ENCODE measurements at regions not wholly inside any gene's neighbourhood (a gene's known extent, or its start where the extent isn't known, plus 50 kb on each side); places are given as distances from the start of the nearest gene placed in this dataset.

DNA sequence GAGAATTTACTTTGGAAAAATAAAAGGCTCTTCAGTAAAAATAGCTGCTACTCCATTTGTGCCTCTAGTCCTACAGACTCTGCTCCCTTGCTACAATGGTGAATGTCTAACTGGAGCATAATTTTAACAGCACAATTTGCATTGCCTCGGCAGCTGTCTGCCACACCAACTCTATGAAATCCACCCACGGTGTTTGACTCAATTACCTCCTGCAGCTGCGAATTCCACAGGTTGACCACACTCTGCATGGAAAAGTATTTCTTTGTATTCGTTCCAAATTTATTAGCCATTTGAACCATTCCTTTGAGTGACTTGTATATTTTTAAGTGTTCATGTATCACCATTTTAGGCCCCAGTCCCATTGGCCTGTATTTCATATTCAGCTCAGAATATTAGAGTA, 182.1 kb upstream of the CCDC68 start:
- Histone ChIP-seq H3K27me3 (no peaks in the 10 kb centered on the region), H3K36me3 (no peaks in the 10 kb centered on the region), H3K9me3 (no peaks in the 10 kb centered on the region), H3K4me1 (no peaks in the 10 kb centered on the region), H3K4me3 (replicated peaks in 1 of 3) (no peak overlapping the region), H3K27ac (no peak overlapping the region)
- TF ChIP-seq, protein P1, sequence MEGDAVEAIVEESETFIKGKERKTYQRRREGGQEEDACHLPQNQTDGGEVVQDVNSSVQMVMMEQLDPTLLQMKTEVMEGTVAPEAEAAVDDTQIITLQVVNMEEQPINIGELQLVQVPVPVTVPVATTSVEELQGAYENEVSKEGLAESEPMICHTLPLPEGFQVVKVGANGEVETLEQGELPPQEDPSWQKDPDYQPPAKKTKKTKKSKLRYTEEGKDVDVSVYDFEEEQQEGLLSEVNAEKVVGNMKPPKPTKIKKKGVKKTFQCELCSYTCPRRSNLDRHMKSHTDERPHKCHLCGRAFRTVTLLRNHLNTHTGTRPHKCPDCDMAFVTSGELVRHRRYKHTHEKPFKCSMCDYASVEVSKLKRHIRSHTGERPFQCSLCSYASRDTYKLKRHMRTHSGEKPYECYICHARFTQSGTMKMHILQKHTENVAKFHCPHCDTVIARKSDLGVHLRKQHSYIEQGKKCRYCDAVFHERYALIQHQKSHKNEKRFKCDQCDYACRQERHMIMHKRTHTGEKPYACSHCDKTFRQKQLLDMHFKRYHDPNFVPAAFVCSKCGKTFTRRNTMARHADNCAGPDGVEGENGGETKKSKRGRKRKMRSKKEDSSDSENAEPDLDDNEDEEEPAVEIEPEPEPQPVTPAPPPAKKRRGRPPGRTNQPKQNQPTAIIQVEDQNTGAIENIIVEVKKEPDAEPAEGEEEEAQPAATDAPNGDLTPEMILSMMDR (IDR thresholded peaks at IDR 0.05): no peak
- TF ChIP-seq POLR2A (IDR thresholded peaks at IDR 0.05): no peak
- WGBS, 2 donors: 89 to 96% methylated on average over 4 of the region's 4 CpGs
- DNase-seq: no peak
- intact Hi-C loops (cut with DNase I): no loop called here

DNA sequence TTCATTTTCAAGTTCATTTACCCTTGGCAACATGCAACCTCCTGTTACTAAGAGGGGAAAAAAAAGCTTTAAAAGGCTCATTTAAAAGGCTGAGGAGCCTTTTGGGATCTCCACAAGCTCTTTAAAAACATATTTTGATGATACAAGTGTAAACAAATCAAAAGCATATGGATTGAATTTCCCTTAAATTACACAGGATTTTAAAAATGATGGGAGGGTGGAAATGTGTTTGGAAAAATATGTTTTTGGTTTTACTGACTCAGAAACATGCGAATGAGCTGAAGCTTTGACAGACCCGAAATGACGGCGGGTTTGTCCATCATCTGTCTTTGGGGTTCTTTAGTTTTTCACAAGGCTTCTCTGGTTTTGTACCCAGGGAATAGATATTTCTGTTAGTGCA, 180.6 kb upstream of the CCDC68 start:
- no peak overlapping the region for H3K27ac ChIP-seq
- no peaks in the 10 kb centered on the region for H3K4me1 ChIP-seq
- no peak overlapping the region for H3K4me3 ChIP-seq (replicated peaks in 1 of 3)
- no peaks in the 10 kb centered on the region for H3K36me3 ChIP-seq
- no peaks in the 10 kb centered on the region for H3K9me3 ChIP-seq
- H3K27me3 ChIP-seq: no peaks in the 10 kb centered on the region
- 66 to 75% methylated on average over 4 of the region's 4 CpGs for WGBS, 2 donors
- intact Hi-C loops (cut with DNase I): no loop called here
- DNase-seq: no peak
- TF ChIP-seq POLR2A (IDR thresholded peaks at IDR 0.05): no peak
- TF ChIP-seq, protein P1 (IDR thresholded peaks at IDR 0.05): no peak

DNA sequence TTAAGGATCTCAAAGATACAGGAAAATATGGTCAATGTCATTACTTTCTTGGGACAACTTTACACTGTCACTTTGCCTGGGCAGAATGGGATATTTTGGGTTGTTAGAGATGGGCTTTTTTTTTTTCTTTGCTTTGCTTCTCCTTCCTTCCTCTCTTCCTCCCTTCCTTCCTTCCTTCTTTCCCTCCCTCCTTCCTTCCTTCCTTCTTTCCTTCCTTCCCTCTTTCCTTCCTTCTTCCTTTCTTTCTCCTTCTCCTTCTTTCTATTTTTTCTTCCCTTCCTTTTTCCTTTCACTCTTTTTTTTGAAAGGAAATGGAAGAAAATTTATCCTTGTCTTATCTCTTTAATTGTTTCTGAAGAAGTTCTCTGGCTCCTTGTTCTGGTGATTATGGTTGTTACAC, 180.0 kb upstream of the CCDC68 start:
- Histone ChIP-seq H3K27me3 (no peaks in the 10 kb centered on the region), H3K4me3 (replicated peaks in 1 of 3) (no peak overlapping the region), H3K4me1 (no peaks in the 10 kb centered on the region), H3K27ac (no peak overlapping the region), H3K9me3 (no peaks in the 10 kb centered on the region), H3K36me3 (no peaks in the 10 kb centered on the region)
- intact Hi-C loops (cut with DNase I): no loop called here
- no peak for DNase-seq
- TF ChIP-seq, protein P1 (IDR thresholded peaks at IDR 0.05): no peak
- TF ChIP-seq POLR2A (IDR thresholded peaks at IDR 0.05): no peak

DNA sequence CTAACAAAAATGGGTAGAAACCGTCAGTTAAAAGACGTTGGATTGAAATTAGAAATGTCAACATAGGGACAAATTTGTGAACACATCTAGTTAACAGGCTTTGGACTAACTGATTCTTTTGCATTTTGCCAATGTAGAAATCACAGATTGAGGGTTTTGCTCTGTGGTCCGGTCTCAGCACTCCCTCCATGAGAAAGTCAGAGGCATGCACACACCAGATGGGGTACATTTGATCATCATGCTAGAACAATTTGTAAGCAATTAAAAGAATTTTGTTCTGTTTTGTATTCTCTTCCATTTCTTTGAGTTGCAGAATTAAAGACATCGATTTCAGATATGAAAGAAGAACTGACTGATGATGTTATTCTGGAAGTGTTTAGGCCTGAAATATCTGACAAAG, 179.1 kb upstream of the CCDC68 start:
- 95 to 98% methylated on average over 4 of the region's 4 CpGs for WGBS, 2 donors
- intact Hi-C loops (cut with DNase I): no loop called here
- TF ChIP-seq POLR2A (IDR thresholded peaks at IDR 0.05): no peak
- TF ChIP-seq, protein P1 (IDR thresholded peaks at IDR 0.05): no peak

DNA sequence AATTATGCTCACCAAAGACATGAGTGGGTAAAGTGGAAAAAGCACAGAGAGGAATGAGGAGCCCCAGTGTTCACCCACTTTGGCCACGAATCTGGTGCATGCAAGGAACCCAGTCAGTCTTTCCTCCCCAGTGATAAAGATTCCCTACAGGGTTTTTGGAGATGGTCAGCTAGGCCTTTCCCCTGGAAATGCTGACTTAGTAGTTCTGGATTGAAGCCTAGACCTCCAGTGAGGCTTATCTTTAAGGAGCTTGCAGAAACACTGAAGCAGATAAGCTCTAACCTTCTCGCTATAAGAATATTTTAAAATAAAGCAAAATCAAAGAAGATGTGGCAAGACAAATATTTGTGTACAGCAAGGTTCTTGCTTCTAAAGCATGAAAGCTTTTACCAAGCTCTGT, 178.3 kb upstream of the CCDC68 start:
- H3K9me3 ChIP-seq: no peaks in the 10 kb centered on the region
- TF ChIP-seq, protein P1 (IDR thresholded peaks at IDR 0.05): no peak
- no peak for TF ChIP-seq POLR2A (IDR thresholded peaks at IDR 0.05)
- H3K27me3 ChIP-seq: no peaks in the 10 kb centered on the region
- WGBS, 2 donors: 93 to 98% methylated on average over 2 of the region's 2 CpGs
- intact Hi-C loops (cut with DNase I): no loop called here
- H3K4me1 ChIP-seq: no peaks in the 10 kb centered on the region
- no peaks in the 10 kb centered on the region for H3K36me3 ChIP-seq
- DNase-seq: no peak
- H3K27ac ChIP-seq: no peak overlapping the region
- no peak overlapping the region for H3K4me3 ChIP-seq (replicated peaks in 1 of 3)

More for the DNA sequence above, 179.1 kb upstream of the CCDC68 start:
- Histone ChIP-seq H3K27me3 (no peaks in the 10 kb centered on the region), H3K36me3 (no peaks in the 10 kb centered on the region), H3K27ac (no peak overlapping the region), H3K4me3 (replicated peaks in 1 of 3) (no peak overlapping the region), H3K9me3 (no peaks in the 10 kb centered on the region), H3K4me1 (no peaks in the 10 kb centered on the region)
- no peak for DNase-seq
